ENCODE measurements at regions not wholly inside any gene's neighbourhood (a gene's known extent, or its start where the extent isn't known, plus 50 kb on each side); places are given as distances from the start of the nearest gene placed in this dataset.

- no peak for TF ChIP-seq CTCF (IDR thresholded peaks at IDR 0.05; ENCODE audit: low read length)
- no peak for TF ChIP-seq EZH2 (optimal IDR thresholded peaks at IDR 0.05; ENCODE audit: low read depth, low read length)
These were observed 97.8 kb upstream of the AKAP13 start for GRCh38 chr15:85282504-85283115.
